ENCODE measurements at regions not wholly inside any gene's neighbourhood (a gene's known extent, or its start where the extent isn't known, plus 50 kb on each side); places are given as distances from the start of the nearest gene placed in this dataset.

DNA sequence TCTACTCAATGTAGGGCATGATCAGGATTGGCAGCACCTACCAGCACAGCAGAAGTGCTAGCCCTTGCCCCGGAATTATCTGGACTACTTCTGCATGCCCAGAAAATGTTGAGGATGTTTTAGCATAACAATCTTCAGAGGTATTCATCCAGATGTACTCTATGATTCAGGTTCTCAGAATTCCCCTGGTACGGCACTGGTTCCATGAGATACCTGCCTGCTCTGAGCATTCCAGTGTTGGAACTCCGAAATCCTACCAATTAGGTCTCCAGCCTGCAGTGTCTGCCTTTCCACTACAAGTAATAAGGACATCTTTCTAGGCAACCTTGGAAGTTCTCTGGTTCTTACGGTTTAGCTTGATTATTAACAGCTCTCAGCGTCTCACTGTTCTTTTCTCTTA, 554.5 kb downstream of the HACE1 start:
- DNase-seq: no peak

DNA sequence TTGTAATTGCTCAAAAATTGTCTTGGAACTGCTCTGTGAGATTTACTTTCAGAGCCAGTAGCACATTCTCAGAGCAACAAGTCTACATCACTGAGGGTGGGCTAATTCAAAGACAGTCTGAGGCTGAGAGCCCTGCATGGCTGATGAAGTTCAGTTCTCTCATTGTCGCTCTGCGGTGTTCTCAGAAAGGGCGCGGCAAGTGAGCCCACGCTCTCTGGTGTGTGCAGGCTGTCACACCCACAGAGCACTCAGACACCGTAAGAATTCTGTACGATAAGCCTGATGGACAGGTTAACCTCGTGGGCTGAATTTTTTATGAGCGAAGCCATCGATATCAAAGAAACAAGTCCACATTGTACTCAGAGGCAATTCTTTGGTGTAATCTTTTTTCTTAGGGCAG, 557.8 kb downstream of the HACE1 start:
- no peak for DNase-seq

DNA sequence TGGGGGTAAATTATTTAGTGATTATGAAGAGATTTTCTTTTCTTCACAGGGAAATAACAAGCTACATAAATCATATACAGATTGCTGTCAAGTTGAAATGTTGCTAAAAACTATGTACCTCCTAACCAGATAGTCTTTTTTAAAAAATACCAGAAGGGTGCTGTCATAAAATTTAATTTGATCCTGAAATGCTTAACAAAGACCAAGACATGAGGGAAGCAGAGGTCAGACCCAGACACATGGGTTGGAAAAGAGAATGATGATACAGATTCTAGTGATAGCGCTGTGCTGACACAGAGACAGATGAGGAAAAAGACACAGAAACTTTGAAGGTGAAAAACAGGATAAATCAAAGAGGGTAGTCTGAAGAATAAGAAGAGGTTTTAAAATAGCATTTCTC, 573.1 kb downstream of the HACE1 start:
- DNase-seq: no peak

DNA sequence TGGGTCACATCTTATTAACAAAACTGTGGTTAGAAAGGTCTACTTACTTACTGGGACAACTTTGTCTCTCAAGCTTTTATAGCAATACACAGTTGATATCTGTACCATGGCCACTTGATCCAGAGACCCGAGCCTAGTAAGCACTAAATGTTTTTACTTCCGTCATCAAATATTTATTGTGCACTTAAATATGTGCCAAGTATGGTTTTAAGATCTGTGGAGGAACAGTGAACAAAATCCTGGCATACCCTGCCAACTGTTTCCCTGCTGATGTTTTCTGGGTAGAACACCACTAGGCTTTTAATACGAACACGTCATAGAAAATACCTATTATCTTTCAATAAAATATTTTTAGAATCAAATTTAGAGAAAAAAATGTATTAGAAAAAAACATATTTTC, 574.8 kb downstream of the HACE1 start:
- no peak for DNase-seq

DNA sequence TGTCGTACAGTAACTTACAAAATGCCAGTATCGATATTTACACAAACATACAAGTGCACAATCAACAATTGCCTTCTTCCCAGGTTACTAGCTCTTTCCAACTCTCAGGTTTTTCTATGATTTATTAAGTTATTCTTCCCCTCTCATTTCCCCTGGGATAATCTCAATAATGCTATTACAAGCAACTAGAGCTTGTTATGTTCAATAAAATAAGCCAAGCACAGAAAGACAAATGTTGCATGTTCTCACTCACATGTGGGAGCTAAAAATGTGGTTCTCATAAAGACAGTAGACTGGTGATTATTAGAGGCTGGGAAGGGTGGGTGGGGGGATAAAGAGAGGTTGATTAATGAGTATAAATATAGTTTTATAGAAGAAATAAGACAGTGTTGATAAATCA, 577.1 kb downstream of the HACE1 start:
- DNase-seq: no peak

DNA sequence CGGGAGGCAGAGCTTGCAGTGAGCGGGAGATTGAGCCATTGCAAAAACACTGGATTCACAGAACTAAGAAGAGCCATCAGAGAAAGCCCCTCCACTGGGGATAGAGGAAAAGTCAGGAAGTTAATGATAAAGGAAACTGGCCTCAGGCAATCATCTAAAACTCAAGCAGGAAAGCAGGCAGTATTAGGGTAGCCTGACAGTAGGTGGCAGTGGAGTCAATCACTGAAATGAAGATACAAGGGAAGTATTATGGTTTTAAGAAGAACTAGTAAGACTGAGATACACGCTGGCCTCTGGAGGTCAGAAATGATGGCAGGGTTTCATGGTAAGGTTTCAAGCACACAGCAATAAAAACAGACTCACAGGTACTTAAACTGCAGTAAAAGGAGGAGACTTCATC, 578.3 kb downstream of the HACE1 start:
- DNase-seq: no peak

DNA sequence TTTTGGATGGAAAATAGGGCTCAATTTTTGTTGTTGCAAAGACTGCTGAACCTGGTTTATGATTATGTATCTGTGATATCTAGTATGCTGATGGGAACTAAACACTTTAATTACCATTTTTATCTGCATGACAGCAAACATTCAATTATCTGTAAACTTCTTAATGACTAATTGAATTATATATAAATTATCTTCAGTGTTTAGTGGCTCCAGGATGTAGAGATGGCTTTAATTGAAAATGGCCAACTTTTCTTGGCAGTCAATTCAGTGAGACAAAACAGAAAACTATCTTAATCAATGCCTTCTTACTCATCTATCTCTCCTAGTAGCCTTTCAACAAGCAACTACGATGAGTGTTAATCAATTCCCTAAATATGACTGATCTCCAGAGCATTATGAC, 591.3 kb downstream of the HACE1 start:
- no peak for DNase-seq

DNA sequence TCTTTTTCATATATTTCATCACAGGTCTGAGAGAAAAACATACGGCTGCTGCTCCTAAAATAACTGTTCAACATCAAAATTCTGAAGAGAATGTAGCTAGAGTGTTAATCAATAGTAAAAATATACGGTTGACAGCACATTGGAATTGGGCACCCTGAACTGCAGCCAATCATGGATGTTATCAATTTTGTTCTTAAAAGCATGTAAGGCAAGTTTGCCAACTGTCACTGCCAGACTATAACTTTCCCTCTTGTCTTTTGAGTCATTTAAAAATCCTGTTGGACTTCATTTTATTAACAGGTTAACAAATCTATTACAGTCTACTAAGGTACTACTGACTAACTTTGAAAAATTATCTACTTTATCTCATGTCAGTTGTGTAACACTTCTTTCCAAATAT, 592.8 kb downstream of the HACE1 start:
- DNase-seq: no peak

DNA sequence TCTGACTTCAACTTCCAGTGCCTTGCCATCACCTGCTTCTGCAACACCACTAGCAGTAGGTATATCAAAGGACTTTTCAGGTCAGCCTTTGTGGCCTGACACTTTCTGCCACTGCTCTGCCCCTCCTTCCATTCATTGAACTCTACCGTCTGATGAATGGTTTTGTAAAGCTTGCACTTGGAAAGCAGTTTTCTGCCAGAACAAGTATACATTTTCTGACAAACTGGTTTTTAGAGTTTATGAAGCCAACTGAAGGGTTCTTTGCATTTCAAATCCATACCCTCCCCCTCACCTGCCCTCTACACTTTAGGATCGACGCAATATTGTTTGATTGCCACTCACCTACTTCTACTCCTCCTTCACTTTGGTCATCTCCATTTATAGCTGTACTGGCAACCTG, 603.1 kb downstream of the HACE1 start:
- no peak for DNase-seq

DNA sequence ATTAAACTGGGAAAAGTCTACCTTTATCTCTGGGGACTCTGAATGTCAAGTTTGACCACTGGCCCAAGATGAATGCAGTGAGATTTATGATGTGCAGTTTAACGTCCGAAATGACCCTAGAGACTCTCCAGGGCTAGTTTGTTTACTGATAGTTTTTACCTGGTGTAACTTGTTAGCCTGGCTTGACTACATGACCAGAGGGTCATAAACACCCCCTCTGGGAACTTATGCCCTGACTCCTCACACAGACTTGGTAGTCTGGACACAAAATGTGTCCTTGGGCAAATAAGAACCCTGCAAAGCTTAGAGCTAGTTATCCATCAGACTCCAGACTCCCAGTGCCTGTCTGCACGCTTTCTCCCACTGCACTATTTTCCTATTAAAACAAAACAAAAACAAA, 606.5 kb downstream of the HACE1 start:
- no peak for DNase-seq

DNA sequence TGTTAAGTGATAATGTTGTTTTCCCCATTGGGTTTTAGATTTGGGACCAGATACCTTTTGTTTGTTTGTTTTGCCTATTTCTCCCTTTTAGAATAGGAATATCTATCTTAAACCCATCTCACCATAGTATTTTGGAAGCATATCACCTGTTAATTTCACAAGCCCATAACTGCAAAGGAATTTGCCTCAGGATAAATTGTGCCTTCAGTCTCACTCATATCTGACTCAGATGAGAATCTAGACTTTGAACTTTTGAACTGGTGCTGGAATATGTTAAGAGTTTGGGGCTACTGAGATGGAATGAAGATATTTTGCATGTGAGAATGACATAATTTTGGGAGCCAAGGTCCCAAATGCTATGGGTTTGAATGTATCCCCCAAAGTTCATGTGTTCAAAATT, 607.4 kb downstream of the HACE1 start:
- DNase-seq: no peak

DNA sequence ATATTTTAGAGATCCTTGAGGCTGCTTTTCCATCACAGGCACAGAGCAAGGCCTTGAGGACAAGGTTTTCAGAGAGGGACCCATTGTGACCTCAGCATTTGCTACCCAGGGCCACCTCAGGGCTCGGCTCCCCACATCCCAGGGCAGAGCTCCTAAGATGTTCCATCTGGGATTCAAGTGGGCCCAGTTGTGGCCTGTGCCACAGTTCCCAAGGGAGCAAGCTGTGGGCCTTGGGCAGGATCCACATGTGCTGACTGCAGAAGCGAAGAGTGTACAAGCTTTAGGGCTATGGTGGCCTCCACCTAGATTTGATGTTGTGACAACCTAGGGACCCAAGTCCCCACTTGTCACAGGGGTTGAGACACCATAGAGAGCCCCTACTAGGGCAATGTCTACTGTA, 608.1 kb downstream of the HACE1 start:
- DNase-seq: no peak

DNA sequence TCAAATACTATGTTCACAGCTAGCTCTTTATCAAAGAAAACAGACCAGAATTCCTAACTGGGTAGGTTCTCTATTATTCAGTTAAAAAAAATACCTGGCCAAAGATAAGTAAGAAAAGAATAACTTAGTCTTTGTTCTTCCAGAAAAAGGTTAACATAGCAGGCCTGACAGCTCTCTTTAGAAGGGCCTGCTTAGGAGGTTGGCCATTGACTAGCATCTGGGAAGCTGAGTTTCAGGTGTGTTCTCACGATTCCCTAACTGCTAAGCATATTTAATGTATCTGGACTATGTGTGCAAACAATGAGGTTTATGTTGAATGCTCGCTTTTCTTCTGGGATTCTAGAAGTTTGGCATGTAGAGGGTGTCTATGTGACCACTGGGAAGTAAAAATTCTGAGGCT, 618.9 kb downstream of the HACE1 start:
- no peak for DNase-seq

DNA sequence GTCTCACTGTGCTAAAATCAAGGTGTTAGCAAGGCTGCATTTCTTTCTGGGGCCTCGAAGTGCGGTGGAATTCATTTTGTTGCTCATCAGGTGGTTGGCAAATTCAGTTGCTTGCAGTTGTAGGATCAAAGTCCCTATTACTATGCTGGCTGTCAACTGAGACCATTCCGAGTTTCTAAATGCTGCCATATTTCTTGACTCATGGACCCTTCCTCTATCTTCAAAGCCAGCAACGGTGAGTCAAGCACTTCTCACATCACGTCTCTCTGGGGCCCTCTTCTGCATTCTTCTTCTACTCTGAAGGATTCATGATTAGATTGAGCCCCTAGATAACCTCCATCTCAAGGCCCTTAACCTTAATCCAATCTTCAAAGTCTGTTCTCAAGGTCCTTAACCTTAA, 619.7 kb downstream of the HACE1 start:
- no peak for DNase-seq

DNA sequence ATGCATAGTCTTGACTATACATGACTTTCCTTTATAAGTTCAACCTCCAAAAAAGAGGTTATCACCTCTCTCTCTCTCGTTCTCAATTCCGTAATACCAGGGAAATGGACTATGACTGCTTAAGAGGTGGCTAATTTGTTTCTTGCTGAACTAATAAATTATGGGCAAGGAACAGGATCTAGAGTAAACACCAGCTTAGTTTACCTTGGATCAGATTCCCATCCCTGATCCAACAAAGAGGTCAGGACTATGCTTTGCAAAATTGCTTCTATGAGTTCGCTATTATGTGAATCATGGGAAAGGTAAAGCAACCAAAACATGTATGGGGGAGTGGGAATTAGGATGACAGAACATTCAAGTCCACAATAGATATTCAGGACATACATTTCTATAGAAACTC, 630.7 kb downstream of the HACE1 start:
- no peak for DNase-seq

DNA sequence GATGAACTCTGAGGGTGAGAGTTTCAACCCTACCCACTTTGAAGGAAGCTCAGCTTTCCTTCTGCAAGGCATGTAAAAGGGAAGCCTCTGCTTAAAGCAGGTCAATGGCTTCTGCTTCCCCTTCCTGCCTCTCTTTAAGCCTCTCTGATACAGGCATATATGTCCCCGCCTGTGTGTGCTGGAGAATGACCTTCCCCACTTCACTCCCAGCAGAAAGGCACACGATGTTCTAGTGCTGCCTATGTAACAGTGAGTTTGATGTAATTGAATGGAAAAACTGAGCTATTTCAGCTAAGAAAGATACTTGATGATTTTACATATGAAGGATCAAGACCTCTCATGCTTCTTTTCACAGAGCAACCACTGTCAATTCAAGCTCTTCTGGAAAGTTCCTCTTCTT, 632.2 kb downstream of the HACE1 start:
- no peak for DNase-seq

DNA sequence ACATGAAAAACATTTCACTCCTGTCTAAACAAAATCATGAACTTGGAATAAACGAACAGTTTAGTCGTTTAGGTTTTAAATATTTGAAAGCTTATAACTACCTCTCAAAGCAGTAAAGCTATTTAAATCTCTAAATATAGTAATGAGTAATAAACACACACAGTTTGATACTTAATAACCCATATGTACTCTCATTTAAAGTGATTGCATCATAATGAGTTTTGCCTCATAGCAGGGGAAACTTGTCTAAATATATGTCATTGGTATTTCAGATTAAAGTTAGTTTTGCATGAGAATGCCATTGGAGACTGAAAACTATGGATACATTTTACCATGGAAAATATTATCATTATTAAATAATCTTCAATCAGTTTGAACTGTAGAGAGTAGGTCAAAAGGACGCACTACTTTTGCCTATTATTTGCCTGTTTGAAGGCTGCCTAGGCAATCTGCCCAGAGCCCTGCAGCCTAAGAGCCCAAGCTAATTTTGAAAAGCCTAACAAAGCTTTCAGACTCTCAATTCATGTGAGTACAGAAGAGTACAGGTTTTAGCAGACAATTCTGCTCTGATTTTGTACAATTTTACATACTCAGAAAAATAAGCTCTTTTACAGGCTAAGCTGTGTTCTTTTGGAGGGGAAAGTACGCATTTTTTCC, 632.8 kb downstream of the HACE1 start:
- no peak for DNase-seq

DNA sequence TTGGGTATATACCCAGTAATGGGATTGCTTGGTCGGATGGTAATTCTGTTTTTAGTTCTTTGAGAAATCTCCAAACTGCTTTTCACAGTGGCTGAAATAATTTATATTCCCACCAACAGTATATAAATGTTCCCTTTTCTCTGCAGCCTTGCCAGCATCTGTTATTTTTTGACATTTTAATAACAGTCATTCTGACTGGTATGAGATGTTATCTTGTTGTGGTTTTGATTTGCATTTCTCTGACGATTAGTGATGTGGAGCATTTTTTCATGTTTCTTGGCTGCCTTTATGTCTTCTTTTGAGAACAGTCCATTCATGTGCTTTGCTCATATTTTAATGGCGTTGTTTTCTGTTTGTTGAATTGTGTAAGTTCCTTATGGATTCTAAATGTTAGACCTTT, 641.6 kb downstream of the HACE1 start:
- no peak for DNase-seq

DNA sequence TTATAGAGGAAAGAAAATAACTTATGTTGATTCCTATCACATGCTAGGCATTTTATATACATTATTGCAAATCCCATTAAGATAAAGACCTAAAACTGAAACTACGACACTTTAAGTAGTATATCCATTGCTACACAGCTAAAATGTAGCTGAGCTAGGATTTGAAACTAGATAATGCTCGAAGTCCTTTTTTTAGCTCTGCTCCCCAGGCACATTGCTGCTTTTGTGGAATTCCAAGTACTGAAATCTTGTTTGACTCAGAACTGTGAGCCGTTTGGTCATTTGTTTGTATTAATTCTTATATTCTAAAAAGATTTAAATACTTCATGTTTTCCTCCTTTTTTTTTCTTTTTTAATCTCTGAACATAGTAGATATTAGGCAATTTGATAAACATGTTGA, 644.8 kb downstream of the HACE1 start:
- no peak for DNase-seq

DNA sequence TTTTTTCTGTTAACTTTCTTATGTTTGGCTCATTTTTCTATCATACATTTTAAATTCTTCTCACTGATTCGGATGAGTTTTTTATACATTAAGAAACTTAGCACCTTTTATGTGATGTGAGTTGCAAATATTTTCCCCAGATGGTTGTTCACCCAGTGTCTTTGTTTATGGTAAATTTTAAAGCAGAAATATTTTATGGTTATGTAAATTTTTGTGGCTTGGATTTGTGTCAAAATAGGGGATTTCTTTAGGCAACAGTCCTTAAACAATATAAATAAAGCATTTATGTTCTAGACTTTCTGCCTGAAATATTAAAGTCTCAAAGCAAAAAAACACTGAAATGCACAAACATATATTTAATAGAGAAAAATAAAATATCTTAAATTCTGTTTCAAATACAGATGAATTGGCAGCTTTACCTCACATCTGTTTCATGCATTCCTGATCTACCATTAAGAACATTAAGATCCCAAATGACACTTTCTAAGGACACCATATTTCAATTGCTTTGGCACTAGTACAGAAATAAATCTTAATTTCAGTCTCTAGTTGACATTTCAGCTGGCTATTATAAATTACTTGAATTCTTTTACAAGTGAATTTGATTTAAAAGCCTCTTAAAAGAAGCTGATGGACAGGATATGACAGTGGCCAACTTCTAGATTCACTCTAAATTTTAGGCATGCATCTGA, 646.6 kb downstream of the HACE1 start:
- no peak for DNase-seq

DNA sequence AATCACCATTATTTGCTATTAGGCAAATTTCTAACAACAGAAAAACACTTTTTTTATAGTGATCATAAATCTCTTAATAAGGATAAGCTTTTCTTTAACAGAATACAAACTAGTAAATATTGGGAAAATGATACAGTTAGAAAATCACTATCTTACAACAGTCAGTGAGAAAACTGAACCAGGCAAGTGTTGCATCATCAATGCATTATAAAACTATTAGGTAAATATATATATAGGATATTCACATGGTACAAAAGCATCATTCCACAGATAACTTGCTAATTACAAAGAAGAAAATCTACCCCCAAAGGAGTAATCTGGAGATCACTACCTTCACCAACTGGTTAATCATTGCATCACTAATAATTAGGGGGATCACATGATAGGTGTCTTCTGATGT, 652.1 kb downstream of the HACE1 start:
- DNase-seq: no peak

DNA sequence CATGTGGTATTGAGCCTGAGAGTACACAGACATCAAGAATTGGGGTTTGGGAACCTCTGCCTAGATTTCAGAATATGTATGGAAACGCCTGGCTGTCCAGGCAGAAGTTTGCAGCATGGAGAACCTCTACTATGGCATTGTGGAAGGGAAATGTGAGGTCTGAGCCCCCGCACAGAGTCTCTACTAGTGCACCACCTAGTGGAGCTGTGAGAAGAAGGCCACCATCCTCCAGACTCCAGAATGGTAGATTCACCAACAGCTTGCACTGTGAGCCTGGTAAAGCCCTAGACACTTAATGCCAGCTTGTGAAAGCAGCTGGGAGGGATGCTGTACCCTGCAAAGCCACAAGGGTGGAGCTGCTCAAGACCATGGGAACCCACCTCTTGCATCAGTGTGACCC, 658.2 kb downstream of the HACE1 start:
- DNase-seq: no peak

DNA sequence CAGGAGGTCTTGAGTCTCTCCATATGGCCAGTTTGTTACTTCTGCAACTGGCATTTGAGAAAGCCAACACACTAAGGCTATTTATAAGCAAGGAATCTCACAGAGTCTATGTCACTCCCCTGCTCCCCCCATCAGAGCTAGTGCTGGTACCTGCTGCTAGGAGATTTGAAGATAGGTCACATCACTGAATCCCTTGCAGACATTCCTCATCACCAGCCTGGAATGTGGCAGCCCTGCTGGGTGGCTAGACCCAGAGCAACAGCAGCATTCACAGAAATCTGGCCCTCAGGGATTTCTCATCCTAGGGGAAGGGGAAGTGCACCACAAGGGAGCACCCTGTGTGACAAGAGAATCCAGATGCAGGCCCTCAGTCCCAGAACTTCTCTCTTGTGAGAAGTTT, 672.1 kb downstream of the HACE1 start:
- no peak for DNase-seq

DNA sequence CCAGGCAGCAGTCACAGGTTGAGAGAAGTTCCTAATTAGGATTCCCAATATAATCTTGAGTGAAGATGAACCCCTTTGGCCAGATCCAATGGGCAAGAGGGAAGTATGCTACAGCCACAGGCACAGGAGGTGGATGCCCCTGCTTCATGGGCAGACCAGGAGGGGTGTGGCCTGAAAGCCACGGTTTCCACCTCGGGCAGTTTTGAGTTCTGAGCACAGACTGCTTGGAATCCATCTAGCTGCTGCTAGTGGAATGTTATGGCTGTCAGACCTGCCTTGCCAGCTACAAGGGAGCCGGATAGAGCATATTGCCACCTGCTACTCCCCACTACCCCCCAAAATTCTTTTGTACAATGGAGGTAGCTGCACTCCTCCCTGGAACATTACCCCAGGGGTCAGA, 672.9 kb downstream of the HACE1 start:
- DNase-seq: no peak

DNA sequence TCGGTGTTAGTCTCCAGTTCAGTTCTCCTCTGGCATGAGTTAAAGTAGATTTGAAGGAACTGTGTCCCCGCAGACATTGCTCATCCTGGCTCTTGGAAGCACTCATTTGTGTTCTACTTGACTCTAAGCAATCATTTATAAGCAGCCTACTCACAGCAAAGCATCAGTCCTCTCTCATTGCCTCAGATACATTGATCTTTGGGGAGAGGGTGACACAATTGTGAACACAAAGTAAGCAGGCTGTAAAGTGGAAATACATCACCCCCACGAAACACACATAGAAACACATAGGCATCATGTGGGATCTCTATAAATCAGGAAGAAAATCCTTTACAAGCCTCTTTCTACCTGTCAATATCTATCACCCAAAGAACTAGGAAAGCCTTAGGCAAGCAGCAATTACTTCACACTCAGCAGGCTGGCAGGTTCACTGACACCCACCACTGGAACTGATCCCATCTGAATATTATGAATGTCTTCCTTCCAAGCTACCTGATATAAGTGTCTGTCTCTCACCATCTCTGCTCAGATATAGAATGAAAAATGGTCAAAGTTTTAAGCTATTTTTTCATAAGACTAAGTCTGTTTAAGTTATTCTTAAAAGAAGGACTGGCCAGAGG, 675.8 kb downstream of the HACE1 start:
- DNase-seq: no peak

Measured in effector CD4-positive, alpha-beta T cell (primary cell).